ENCODE measurements at regions not wholly inside any gene's neighbourhood (a gene's known extent, or its start where the extent isn't known, plus 50 kb on each side); places are given as distances from the start of the nearest gene placed in this dataset.

DNA sequence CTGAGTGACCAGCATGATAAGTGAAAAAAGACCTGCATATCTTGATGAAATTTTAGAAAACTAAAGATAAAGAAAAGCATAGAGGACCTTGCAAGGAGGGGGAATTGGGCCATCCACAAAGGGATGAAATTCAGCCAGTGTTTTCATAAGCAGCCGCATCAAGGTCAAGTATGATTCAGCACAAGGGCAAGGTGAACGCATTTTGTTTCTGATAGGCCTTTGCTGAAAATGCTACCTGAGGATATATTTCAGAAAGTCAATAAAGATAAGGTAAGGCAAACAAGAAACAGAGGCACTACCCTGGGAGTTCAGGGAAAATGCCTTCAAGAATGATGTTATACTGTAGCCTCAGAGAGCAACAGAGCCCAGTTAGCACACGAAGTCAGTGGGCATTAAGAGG lies 55.0 kb upstream of the SHH start:
- TF ChIP-seq EZH2phosphoT487 (IDR thresholded peaks at IDR 0.05; ENCODE audit: low read depth, severe bottlenecking, unreplicated experiment) (no peak), EZH2 (IDR thresholded peaks at IDR 0.05; ENCODE audit: borderline replicate concordance) (no peak)
- TF ChIP-seq, protein P1, sequence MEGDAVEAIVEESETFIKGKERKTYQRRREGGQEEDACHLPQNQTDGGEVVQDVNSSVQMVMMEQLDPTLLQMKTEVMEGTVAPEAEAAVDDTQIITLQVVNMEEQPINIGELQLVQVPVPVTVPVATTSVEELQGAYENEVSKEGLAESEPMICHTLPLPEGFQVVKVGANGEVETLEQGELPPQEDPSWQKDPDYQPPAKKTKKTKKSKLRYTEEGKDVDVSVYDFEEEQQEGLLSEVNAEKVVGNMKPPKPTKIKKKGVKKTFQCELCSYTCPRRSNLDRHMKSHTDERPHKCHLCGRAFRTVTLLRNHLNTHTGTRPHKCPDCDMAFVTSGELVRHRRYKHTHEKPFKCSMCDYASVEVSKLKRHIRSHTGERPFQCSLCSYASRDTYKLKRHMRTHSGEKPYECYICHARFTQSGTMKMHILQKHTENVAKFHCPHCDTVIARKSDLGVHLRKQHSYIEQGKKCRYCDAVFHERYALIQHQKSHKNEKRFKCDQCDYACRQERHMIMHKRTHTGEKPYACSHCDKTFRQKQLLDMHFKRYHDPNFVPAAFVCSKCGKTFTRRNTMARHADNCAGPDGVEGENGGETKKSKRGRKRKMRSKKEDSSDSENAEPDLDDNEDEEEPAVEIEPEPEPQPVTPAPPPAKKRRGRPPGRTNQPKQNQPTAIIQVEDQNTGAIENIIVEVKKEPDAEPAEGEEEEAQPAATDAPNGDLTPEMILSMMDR (IDR thresholded peaks at IDR 0.05; ENCODE audit: poor library complexity) = no peak
- DNase-seq (ENCODE audit: low spot score) = peak; percentile 44
- no peaks in the 10 kb centered on the region for H3K36me3 ChIP-seq (replicated peaks; ENCODE audit: insufficient read depth, low read depth)
- no peak overlapping the region for H3K4me3 ChIP-seq
- peaks cover 10% of the 10 kb centered on the region for H3K4me1 ChIP-seq (ENCODE audit: insufficient read depth)
- 44% methylated on average over 3 of the region's 3 CpGs for WGBS (ENCODE audit: low lambda C conversion rate, missing lambda C conversion rate)
- peak overlapping the region; percentile 54 for H3K27ac ChIP-seq
- no peaks in the 10 kb centered on the region for H3K27me3 ChIP-seq
- H3K4me2 ChIP-seq = no peak overlapping the region
- no peaks in the 10 kb centered on the region for H3K79me2 ChIP-seq
- H3K9me2 ChIP-seq (replicated peaks; ENCODE audit: insufficient read depth) = no peaks in the 10 kb centered on the region
- H3K9me3 ChIP-seq (ENCODE audit: low read depth) = no peaks in the 10 kb centered on the region
- H4K20me1 ChIP-seq (ENCODE audit: insufficient read depth, poor library complexity, severe bottlenecking) = no peaks in the 10 kb centered on the region
- no peak overlapping the region for H2AFZ ChIP-seq

DNA sequence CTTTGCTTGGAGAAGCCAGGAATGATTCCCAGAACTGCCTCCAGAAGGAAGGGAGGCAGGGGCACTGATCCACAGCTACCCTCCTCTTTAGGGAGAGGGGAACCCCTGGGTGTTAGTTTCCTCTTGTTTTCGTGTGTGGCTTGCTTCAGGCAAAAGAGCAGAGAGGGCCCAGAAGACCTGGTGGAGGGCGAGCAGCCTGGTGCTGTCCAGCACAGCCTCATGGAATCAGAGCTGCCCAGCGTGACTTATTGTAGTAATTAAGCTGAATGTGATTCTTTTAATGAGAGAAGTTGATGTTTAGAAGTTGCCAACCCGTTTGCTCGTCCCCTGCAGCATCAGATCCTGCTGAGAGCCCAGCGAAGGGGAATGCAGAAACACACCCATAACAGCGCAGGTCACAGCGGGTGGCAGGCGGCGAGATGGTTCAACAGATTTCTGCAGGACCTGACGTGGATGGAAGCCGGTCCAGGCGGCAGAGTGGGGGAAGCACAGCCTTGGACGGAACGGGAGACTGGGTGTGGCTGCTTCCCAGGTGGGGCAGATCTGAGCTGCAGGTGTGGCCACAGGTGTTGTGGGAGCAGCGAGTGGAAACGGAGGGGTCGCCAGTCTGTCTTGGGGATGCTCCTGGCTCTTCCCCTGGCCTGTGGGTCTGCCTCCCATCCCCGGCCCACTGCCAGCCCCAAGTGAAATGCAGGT lies 53.7 kb upstream of the SHH start:
- 72% methylated on average over 19 of the region's 19 CpGs for WGBS (ENCODE audit: low lambda C conversion rate, missing lambda C conversion rate)
- Histone ChIP-seq H2AFZ (no peak overlapping the region), H3K79me2 (no peaks in the 10 kb centered on the region), H4K20me1 (ENCODE audit: insufficient read depth, poor library complexity, severe bottlenecking) (no peaks in the 10 kb centered on the region), H3K4me2 (no peak overlapping the region), H3K4me3 (no peak overlapping the region), H3K9me3 (ENCODE audit: low read depth) (no peaks in the 10 kb centered on the region), H3K27ac (no peak overlapping the region), H3K9me2 (replicated peaks; ENCODE audit: insufficient read depth) (no peaks in the 10 kb centered on the region), H3K4me1 (ENCODE audit: insufficient read depth) (peaks cover 13% of the 10 kb centered on the region), H3K36me3 (replicated peaks; ENCODE audit: insufficient read depth, low read depth) (no peaks in the 10 kb centered on the region), H3K27me3 (no peaks in the 10 kb centered on the region)
- TF ChIP-seq EZH2phosphoT487 (IDR thresholded peaks at IDR 0.05; ENCODE audit: low read depth, severe bottlenecking, unreplicated experiment) (no peak), EZH2 (IDR thresholded peaks at IDR 0.05; ENCODE audit: borderline replicate concordance) (no peak)
- TF ChIP-seq, protein P1 (IDR thresholded peaks at IDR 0.05; ENCODE audit: poor library complexity) = no peak
- no peak for DNase-seq (ENCODE audit: low spot score)

DNA sequence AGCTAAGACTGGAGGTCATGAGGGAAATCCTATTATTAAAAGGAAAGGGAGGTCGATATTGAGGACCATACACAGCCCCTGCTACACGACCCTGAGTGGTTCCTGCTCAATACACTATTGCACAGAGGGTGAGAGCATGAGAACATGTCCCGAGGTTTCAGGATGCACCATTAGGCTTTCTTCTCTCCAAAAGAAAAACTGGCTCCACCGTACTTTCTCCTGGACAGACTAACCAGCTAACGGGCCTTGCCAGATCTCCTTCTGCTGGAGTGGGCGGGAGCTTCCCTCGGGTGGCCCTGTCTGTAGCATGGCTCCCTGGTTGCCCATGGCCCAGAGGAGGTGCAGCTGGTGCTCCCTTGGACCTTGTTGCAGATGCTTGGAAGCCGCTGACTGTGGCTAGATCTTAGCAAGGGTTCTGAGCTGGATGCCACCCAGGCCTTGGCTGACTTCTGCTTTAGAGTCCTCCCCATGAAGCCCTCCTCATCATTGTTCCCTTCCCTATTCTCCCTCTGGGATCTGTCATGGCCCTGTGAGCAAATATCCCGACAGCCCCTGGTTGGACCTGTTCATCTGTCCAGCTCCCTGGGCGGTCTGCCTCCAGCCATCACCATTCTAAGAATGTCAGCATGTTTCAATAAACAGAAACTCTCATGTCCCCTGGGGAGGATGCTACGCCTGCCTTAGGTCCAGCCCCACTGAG lies 52.9 kb upstream of the SHH start:
- Histone ChIP-seq H3K36me3 (replicated peaks; ENCODE audit: insufficient read depth, low read depth) (no peaks in the 10 kb centered on the region), H3K79me2 (no peaks in the 10 kb centered on the region), H4K20me1 (ENCODE audit: insufficient read depth, poor library complexity, severe bottlenecking) (no peaks in the 10 kb centered on the region), H2AFZ (no peak overlapping the region), H3K27me3 (no peaks in the 10 kb centered on the region), H3K4me2 (no peak overlapping the region), H3K4me3 (no peak overlapping the region), H3K9me2 (replicated peaks; ENCODE audit: insufficient read depth) (no peaks in the 10 kb centered on the region), H3K4me1 (ENCODE audit: insufficient read depth) (peaks cover 13% of the 10 kb centered on the region), H3K27ac (no peak overlapping the region), H3K9me3 (ENCODE audit: low read depth) (no peaks in the 10 kb centered on the region)
- WGBS (ENCODE audit: low lambda C conversion rate, missing lambda C conversion rate) = 89% methylated on average over 11 of the region's 11 CpGs
- no peak for TF ChIP-seq EZH2 (IDR thresholded peaks at IDR 0.05; ENCODE audit: borderline replicate concordance)
- TF ChIP-seq, protein P1 (IDR thresholded peaks at IDR 0.05; ENCODE audit: poor library complexity) = no peak
- TF ChIP-seq EZH2phosphoT487 (IDR thresholded peaks at IDR 0.05; ENCODE audit: low read depth, severe bottlenecking, unreplicated experiment) = no peak
- DNase-seq (ENCODE audit: low spot score) = no peak

All from hepatocyte (in vitro differentiated cells).